ENCODE measurements at regions not wholly inside any gene's neighbourhood (a gene's known extent, or its start where the extent isn't known, plus 50 kb on each side); places are given as distances from the start of the nearest gene placed in this dataset.
"Not testable (repeated sequence)": the region's sequence is repeated elsewhere in the genome, so short reads cannot be mapped to it uniquely, and the experiment has no call there.

GRCh38 chr17:34472363-34472762 is 107.0 kb upstream of the TMEM132E start:
- DNase-seq: no peak

DNA sequence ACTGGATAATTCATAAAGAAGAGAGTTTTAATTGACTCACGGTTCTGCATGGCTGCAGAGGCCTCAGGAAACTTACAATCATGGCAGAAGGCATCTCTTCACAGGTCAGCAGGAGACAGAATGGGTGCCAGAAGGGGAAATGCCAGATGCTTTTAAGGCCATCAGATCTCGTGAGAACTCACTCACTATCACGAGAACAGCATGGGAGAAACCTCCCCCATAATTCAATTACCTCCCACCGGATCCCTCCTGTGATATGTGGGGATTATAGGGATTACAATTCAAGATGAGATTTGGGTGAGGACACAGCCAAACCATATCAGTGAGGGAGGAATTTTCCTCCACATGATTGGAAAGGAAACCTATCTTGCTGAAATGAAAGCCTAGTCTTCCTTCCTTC is 108.1 kb upstream of the TMEM132E start:
- not testable (repeated sequence) for DNase-seq

DNA sequence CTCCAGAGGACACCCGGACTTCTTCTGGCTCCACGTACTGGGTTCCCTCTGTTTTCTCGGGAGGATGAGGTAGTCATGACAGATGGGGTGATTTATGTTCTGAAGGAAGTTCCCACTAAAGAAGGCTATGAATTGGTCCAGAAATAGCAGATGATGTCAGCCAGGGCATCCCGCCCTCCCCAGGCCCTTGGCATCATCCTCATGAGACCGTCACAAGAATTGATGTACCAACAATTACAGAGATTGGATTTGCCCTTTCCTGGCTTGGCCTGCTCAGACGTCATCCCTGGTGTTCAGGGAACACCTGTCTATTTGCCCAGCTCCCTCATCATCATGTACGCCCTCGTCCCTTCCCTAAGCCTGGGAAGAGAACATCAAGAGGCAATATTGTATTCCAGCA is 102.8 kb upstream of the CCL1 start:
- DNase-seq: no peak

DNA sequence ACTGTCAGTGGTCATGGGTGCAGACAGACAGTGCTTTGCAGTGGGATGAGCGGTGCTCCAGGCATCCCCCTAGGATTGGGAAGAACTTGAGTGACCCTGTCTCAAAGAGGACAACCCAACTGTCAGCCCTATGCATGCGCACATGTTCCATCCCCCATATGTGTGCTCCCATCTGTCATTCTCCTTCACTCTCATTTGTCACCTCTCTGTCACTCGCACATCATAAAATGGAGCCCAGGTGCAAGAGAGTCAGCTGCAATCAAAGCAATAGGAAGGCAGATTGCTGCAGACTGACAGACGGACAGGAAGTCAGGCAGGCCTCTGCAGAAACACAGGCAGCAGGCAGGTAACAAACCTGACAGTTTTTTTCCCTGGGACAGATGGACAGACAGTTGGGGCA is 101.8 kb upstream of the CCL1 start:
- DNase-seq: no peak

DNA sequence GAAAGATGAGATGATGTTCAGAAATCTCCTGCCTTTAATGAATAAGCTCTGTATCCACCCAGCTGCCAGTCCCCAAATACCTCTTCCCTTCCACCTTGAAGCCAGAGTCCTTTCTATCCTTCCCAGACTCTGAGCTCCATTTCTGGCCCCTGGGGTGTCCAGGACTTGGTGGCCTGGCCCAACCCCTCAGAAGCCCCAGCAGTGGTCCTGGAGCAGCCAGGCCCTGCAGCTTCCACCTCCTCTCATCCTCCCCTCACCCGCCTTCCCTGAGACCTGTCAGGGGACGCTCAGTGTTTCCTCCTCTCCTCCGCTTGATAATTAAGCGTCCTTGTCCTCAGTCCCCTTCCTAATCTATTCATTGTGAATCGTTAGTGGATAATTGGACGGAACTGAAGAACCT is 95.2 kb upstream of the CCL1 start:
- no peak for DNase-seq

DNA sequence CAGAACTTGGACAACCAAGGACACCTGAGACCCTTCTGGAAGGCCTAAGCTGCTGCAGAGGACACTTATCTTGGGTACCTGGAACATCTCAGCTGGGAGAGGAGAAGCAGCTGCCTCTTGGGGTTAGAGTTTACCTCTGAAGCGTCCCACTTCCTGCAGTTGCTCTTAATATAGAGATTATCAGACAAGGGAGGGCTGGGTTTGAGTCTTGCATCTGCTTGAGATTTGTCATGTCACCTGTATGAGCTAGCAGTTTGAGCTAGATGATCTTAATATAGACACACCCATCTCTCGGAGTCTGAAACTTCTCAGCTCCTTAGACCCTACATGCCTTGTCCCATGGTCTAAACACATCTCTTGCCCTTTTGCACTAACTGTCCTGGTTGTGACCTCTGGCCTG is 93.1 kb upstream of the CCL1 start:
- DNase-seq: no peak

DNA sequence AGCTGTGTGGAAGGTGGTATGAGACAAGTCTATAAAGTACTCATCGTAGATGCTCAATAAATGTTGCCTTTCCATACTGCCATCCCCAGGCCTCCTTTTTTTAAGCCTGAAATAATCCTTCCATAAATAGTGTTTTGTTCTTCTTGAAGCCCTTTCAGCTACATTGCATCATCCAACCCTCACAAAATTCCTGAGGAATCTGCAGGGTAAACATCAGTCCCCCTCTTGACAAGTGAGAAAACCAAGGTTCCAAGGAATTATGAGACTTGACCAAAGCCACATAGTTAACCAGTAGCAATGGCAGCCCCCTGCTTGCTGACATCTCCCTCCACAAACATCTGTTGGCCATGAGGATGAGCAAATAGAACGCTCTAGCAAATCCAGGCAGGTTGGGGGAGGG is 89.7 kb upstream of the CCL1 start:
- no peak for DNase-seq

- DNase-seq: no peak
These were observed 88.3 kb upstream of the CCL1 start for GRCh38 chr17:34451313-34451712.

DNA sequence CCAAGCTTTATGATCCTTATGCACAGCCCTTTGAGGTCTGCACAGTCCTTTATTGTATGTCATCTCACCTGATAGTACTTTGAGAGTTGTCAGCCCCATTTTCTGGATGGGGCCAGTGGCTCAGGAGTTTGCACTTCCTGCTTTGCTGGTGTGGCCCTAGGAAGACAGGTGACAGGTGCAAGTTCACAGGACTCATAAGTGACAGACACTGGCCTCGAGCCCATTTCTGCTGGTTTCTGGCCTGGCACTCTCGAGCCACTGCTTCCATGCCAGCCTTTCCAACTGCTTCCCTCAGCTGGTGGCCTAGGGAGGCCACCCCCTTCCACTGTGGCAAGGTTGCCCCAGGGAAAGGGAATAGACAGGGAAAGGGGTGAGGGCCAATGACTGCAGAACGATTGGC is 84.4 kb upstream of the CCL1 start:
- no peak for DNase-seq

- no peak for DNase-seq
These were observed 82.1 kb upstream of the CCL1 start for GRCh38 chr17:34445101-34445500.

DNA sequence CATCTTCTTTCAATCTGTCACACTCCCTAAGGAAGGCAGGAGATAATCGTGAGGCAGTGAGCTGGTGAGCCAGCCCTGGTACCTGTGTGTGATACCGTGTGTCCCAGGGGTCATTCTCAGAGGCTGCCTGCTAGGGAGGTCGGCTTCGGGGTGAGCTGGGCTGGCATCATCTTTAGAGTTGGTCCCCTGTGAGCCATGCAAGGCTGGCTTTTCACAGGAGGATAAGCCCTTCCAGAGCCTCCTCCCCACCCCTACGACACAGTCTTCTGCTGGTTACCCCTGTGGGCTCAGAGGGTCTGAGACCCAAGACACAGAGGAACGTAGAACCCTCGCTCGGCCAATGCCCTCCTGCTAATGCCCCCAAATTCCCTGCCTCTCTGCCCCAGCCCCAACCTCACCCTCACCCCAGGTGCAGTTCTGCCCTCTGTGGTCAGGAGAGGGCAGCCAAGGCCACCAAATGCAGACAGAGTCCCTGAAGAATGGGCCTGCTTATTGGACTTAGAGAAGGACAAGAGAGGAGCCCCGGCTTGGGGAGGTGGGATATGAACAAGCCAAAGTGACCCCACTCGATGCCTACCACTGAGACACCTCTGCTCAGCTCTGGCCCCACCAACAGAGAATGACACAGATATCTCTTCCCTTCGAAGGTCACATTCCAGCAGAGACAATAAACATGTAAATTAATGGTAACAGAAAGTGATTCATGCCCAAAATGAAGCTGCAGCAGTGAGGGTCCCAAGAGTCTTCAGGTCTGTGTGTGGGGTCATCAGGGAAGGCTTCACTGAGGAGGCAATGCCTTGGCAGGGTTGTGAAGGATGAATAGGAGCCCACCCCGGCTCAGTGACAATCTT is 80.8 kb upstream of the CCL1 start:
- no peak for DNase-seq

DNA sequence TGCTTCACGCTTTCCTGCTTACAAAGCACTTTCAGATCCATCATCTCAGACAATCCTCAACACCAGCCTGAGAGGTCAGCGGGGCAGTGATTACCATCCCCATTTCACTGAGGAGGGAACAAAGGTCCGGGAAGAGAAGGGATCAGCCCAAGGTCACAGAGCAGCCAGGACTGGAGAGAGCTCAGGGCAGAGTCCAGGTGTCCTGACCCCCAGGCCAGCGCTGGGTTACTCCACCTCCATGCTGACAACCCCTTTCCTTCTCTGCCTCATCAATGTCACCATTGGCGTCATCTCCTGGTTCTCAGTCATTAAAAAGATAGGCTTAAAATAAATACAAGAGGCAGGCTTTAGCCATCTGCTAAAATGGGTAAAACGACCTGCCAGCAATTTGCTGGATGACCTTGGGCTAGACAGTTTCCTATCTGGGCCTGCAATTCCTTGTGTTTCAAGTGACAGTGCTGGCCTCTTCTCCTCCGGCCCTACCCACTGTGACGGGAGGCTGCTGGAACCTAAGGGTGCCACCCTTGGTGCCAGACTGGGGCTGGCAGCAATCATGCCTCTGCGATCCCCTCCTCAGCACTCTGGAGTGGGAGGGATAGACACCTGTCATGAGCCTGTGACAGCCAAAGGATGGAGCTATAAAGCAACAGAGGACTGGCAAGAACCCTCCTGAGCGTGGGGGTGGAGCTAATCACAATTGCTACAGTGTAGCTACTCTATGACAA is 79.5 kb upstream of the CCL1 start:
- no peak for DNase-seq

- DNase-seq: no peak
These were observed 74.2 kb upstream of the CCL1 start for GRCh38 chr17:34437188-34437587.

DNA sequence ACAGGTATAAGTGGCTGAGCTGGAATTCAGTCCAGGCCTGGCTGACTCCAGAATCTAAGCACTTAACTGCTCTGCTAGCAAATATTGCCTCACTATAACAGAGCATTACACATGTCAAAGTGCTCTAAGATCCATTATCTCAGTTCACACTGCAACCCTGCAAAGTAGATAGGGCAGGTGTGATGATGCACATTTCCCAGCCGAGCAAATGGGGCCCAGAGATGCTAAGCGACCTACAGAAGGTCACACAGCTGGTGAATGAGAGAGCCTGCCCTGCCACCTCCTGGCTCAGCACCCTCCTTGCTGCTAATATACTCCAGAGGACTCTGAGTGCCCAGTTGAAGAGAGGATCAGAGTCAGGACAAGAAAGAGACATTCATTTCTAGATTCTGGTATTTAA is 73.6 kb upstream of the CCL1 start:
- DNase-seq: no peak

- DNase-seq: no peak
These were observed 72.3 kb upstream of the CCL1 start for GRCh38 chr17:34435182-34435928.

- no peak for DNase-seq
These were observed 71.0 kb upstream of the CCL1 start for GRCh38 chr17:34434052-34434451.

- no peak for DNase-seq
These were observed 61.9 kb upstream of the CCL1 start for GRCh38 chr17:34424814-34425491.

GRCh38 chr17:34423978-34424813 is 61.2 kb upstream of the CCL1 start:
- no peak for DNase-seq

DNA sequence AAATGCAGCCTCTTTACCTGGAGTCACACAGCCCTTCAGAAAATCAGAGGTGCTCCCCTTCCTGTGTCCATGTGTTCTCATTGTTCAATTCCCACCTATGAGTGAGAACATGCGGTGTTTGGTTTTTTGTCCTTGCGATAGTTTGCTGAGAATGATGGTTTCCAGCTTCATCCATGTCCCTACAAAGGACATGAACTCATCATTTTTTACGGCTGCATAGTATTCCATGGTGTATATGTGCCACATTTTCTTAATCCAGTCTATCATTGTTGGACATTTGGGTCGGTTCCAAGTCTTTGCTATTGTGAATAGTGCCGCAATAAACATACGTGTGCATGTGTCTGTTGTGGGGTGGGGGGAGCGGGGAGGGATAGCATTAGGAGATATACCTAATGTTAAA is 60.3 kb upstream of the CCL1 start:
- DNase-seq: not testable (repeated sequence)

DNA sequence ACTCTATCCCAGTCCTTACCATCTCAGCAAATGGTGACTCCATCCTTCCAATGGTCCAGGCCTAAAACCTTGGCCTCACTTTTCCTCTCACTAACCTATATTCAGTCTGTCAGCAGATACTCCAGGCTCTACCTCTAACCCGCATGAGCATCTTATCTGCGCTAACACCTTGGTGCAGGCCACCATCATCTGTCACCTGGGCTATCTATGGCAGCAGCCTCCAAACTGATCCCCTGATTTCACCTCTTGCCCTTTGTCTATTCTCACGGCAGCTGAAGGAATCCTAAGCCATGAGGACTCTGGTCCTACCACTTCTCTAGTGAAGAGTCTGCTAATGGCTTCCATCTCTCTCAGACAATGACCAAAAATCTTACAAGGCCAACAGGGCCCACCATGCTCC is 57.9 kb upstream of the CCL1 start:
- DNase-seq: no peak

DNA sequence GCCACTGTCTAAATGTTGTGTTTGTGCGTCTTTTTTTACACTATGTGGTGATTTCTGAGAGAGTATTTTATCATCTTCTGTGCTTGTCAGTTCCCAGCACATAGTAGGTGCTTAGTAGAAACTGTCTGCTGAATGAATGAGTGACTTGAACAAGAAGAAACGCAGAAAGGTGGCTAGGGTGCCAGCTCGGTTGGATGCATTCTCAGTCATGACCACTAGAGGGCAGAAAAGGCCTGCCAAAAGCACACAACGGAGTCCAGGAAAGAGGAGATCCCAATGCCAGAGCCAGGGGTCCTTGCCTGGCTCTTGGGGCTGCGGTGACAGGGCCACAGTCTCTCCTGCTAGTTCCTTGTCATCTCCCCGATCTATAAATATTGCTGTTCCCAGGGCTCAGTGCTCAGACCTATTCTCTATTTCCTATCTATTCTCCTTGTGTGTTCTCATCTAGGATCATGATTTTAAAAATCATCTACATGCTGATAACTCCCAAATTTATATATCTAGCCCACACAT is 57.3 kb upstream of the CCL1 start:
- DNase-seq: peak; percentile 44
